Mammary epithelial cell (primary cell): ENCODE measurements at regions not wholly inside any gene's neighbourhood (a gene's known extent, or its start where the extent isn't known, plus 50 kb on each side); places are given as distances from the start of the nearest gene placed in this dataset.

ENCODE experiments used
- CTCF ChIP-seq, 2 donors: IDR thresholded peaks in 1 of 2; conservative IDR thresholded peaks in 1 of 2; 2 replicates each; pipeline ENCODE4 v1.5.1; 2011 to 2012; ENCODE audit warnings: inconsistent platforms in 2 of 2, low read length in 2 of 2, mild to moderate bottlenecking in 2 of 2, control low read depth in 1 of 2, low read depth in 1 of 2; ENCODE audit not compliant: insufficient read depth in 1 of 2; ENCODE audit errors: extremely low read depth in 1 of 2
- EZH2 ChIP-seq: IDR thresholded peaks from 2 replicates; pipeline ENCODE4 v1.6.1; 2012; ENCODE audit warnings: low read length, inconsistent platforms, borderline replicate concordance

GRCh38 chr1:25170439-25170838, 61.9 kb downstream of the SYF2 start:
- TF ChIP-seq CTCF (conservative IDR thresholded peaks at IDR 0.05 in 1 of 2, IDR thresholded peaks at IDR 0.05 in 1 of 2; ENCODE audit: extremely low read depth in 1 of 2, insufficient read depth in 1 of 2, low read depth in 1 of 2, low read length in 2 of 2) = no peak
- no peak for TF ChIP-seq EZH2
